B cell (primary cell): ENCODE measurements at regions not wholly inside any gene's neighbourhood (a gene's known extent, or its start where the extent isn't known, plus 50 kb on each side); places are given as distances from the start of the nearest gene placed in this dataset.

ENCODE experiments used
- EZH2 ChIP-seq: IDR thresholded peaks from 2 replicates; pipeline ENCODE4 v1.6.1; 2012; ENCODE audit warnings: borderline replicate concordance, low read depth, mild to moderate bottlenecking, moderate library complexity, low read length; ENCODE audit not compliant: insufficient read depth, poor library complexity, severe bottlenecking
- TF ChIP-seq, protein P1 (sequence below): fragments of 200-600 bp; IDR thresholded peaks from one replicate; pipeline ENCODE4 v1.8.0; 2022; ENCODE audit warnings: antibody characterized with exemption, mild to moderate bottlenecking

DNA sequence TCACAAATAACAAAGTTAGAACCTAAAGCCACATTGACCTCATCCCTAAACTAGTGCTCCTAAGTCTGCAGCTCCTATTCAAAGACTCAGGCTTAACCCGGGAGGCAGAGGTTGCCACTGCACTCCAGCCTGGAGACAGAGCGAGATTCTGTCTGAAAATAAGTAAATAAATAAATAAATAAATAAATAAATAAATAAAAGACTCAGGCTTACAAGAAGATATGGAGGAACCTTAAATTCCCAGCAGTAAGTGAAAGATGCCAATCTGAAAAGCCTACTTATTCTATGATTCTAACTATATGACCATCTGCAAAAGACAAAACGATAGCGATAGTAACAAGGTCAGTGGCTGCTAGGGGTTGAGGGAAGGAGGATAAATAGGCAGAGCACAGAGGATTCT lies 101.7 kb downstream of the DDX1 start:
- TF ChIP-seq, protein P1, sequence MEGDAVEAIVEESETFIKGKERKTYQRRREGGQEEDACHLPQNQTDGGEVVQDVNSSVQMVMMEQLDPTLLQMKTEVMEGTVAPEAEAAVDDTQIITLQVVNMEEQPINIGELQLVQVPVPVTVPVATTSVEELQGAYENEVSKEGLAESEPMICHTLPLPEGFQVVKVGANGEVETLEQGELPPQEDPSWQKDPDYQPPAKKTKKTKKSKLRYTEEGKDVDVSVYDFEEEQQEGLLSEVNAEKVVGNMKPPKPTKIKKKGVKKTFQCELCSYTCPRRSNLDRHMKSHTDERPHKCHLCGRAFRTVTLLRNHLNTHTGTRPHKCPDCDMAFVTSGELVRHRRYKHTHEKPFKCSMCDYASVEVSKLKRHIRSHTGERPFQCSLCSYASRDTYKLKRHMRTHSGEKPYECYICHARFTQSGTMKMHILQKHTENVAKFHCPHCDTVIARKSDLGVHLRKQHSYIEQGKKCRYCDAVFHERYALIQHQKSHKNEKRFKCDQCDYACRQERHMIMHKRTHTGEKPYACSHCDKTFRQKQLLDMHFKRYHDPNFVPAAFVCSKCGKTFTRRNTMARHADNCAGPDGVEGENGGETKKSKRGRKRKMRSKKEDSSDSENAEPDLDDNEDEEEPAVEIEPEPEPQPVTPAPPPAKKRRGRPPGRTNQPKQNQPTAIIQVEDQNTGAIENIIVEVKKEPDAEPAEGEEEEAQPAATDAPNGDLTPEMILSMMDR, result no peak
- no peak for TF ChIP-seq EZH2
